Astrocyte (in vitro differentiated cells and primary cell): ENCODE measurements at regions not wholly inside any gene's neighbourhood (a gene's known extent, or its start where the extent isn't known, plus 50 kb on each side); places are given as distances from the start of the nearest gene placed in this dataset.

ENCODE experiments used
- DNase-seq: peaks from one replicate; pipeline ENCODE4 v3.0.0-alpha.2; 2010; ENCODE audit warnings: low read depth
- FAIRE-seq: peaks from 2 replicates; lab custom pipeline; 2011; peaks lifted over from hg19 to GRCh38; lab: Jason Lieb, UNC
- H2AFZ ChIP-seq: 2 replicates; pipeline ENCODE4 v1.6.0; 2012; ENCODE audit warnings: low read depth, low read length, inconsistent platforms
- H3K27ac ChIP-seq: 2 replicates; pipeline ENCODE4 v1.5.1; 2011; ENCODE audit warnings: low read depth, low read length, inconsistent platforms
- H3K27me3 ChIP-seq: 2 replicates; pipeline ENCODE4 v1.6.0; 2011; ENCODE audit warnings: low read length, inconsistent platforms; ENCODE audit not compliant: insufficient read depth
- H3K36me3 ChIP-seq: 2 replicates; pipeline ENCODE4 v1.5.1; 2011; ENCODE audit warnings: low read length, inconsistent platforms; ENCODE audit not compliant: insufficient read depth
- H3K4me1 ChIP-seq: 2 replicates; pipeline ENCODE4 v1.5.1; 2011; ENCODE audit warnings: low read length, inconsistent platforms; ENCODE audit not compliant: insufficient read depth
- H3K4me2 ChIP-seq: 2 replicates; pipeline ENCODE4 v1.6.0; 2012; ENCODE audit warnings: low read length, inconsistent platforms
- H3K4me3 ChIP-seq: 2 replicates; pipeline ENCODE4 v1.5.1; 2011; ENCODE audit warnings: low read depth, mild to moderate bottlenecking, low read length, inconsistent platforms; ENCODE audit not compliant: insufficient read depth
- H3K79me2 ChIP-seq: 2 replicates; pipeline ENCODE4 v1.6.0; 2012; ENCODE audit warnings: mild to moderate bottlenecking, low read length, inconsistent platforms; ENCODE audit not compliant: insufficient read depth
- H3K9ac ChIP-seq: 2 replicates; pipeline ENCODE4 v1.6.0; 2012; ENCODE audit warnings: mild to moderate bottlenecking, low read length, inconsistent platforms
- H3K9me3 ChIP-seq: 2 replicates; pipeline ENCODE4 v1.5.1; 2012; ENCODE audit warnings: low read depth, mild to moderate bottlenecking, low read length, inconsistent platforms; ENCODE audit not compliant: insufficient read depth
- H4K20me1 ChIP-seq: 2 replicates; pipeline ENCODE4 v1.6.0; 2012; ENCODE audit warnings: low read length, inconsistent platforms; ENCODE audit not compliant: insufficient read depth
- H3K27ac Mint-ChIP-seq: one replicate; pipeline ENCODE4 v1.8.0; 2021; ENCODE audit warnings: mild to moderate bottlenecking, mixed read lengths; ENCODE audit not compliant: unreplicated experiment
- H3K27me3 Mint-ChIP-seq: one replicate; pipeline ENCODE4 v1.8.0; 2021; ENCODE audit warnings: low read depth, mixed read lengths; ENCODE audit not compliant: unreplicated experiment
- H3K36me3 Mint-ChIP-seq: one replicate; pipeline ENCODE4 v1.8.0; 2021; ENCODE audit warnings: low read depth, mixed read lengths; ENCODE audit not compliant: unreplicated experiment
- H3K4me1 Mint-ChIP-seq: one replicate; pipeline ENCODE4 v1.8.0; 2021; ENCODE audit warnings: low read depth, mixed read lengths; ENCODE audit not compliant: unreplicated experiment
- H3K4me3 Mint-ChIP-seq: one replicate; pipeline ENCODE4 v1.8.0; 2021; ENCODE audit warnings: mild to moderate bottlenecking, moderate library complexity, mixed read lengths; ENCODE audit not compliant: unreplicated experiment
- H3K9me3 Mint-ChIP-seq: one replicate; pipeline ENCODE4 v1.8.0; 2021; ENCODE audit warnings: mild to moderate bottlenecking, mixed read lengths; ENCODE audit not compliant: unreplicated experiment
- EZH2 ChIP-seq: IDR thresholded peaks from 2 replicates; pipeline ENCODE4 v1.6.1; 2012; ENCODE audit warnings: mild to moderate bottlenecking, low read length, inconsistent platforms; ENCODE audit not compliant: insufficient read depth
- TF ChIP-seq, protein P1 (sequence below): IDR thresholded peaks from 2 replicates; pipeline ENCODE4 v1.5.1; 2011; ENCODE audit warnings: low read depth, mild to moderate bottlenecking, inconsistent platforms, low read length, moderate library complexity; ENCODE audit not compliant: insufficient read depth

DNA sequence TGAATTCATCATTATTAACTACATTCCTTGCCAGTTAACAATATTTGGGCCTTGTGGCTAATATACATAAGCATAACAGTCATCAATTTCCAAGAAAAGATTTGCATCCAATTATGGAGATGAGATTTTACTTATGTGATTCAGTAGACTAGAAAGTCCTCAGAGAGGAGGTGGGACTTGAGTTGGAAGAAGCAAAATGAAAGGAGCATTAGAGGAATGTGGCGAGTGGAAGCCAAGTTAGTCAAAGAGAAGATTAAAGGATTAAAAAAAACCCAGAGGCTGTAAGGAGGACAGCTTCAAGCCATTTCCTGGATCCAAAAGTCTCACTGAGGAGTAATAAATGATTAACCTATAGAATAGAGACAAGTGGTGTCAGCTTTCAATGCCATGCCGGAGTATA lies 1099.4 kb upstream of the IGFBP7 start:
- Histone ChIP-seq H3K27me3 (no peaks in the 10 kb centered on the region), H3K4me3 (no peak overlapping the region), H4K20me1 (no peaks in the 10 kb centered on the region), H3K4me1 (no peaks in the 10 kb centered on the region), H3K36me3 (no peaks in the 10 kb centered on the region), H2AFZ (no peak overlapping the region), H3K4me2 (no peak overlapping the region), H3K9ac (no peak overlapping the region), H3K27ac (no peak overlapping the region), H3K9me3 (peaks cover 4% of the 10 kb centered on the region), H3K79me2 (no peaks in the 10 kb centered on the region)
- FAIRE-seq, result no peak
- no peak for TF ChIP-seq EZH2
- TF ChIP-seq, protein P1, sequence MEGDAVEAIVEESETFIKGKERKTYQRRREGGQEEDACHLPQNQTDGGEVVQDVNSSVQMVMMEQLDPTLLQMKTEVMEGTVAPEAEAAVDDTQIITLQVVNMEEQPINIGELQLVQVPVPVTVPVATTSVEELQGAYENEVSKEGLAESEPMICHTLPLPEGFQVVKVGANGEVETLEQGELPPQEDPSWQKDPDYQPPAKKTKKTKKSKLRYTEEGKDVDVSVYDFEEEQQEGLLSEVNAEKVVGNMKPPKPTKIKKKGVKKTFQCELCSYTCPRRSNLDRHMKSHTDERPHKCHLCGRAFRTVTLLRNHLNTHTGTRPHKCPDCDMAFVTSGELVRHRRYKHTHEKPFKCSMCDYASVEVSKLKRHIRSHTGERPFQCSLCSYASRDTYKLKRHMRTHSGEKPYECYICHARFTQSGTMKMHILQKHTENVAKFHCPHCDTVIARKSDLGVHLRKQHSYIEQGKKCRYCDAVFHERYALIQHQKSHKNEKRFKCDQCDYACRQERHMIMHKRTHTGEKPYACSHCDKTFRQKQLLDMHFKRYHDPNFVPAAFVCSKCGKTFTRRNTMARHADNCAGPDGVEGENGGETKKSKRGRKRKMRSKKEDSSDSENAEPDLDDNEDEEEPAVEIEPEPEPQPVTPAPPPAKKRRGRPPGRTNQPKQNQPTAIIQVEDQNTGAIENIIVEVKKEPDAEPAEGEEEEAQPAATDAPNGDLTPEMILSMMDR, result no peak
- H3K9me3 Mint-ChIP-seq, result no peaks in the 10 kb centered on the region
- peaks cover 4% of the 10 kb centered on the region for H3K4me1 Mint-ChIP-seq
- H3K36me3 Mint-ChIP-seq, result no peaks in the 10 kb centered on the region
- H3K27me3 Mint-ChIP-seq, result no peaks in the 10 kb centered on the region
- no peak for DNase-seq
- H3K4me3 Mint-ChIP-seq, result no peak overlapping the region
- H3K27ac Mint-ChIP-seq, result no peak overlapping the region

DNA sequence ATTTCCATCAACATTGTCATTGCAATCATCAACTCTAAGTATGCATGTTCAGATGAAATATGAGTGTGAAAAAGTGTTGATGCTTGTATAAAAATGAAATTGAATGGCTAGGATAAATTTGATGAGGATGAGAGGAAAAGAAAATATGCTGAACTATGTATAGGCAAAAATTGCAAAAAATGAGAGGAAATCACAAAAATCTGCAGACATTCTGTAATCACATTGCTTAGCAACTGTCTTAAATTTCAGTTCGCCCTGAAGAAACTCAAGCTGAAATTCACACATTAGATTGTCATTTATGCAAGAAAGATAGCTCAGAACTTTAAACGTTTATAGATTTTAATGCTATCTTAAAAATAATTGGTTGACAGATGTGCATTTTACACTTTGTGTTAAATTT lies 1098.8 kb upstream of the IGFBP7 start:
- Histone ChIP-seq H3K9ac (no peak overlapping the region), H3K27ac (no peak overlapping the region), H3K36me3 (no peaks in the 10 kb centered on the region), H4K20me1 (no peaks in the 10 kb centered on the region), H3K4me2 (no peak overlapping the region), H3K27me3 (no peaks in the 10 kb centered on the region), H3K4me3 (no peak overlapping the region), H3K9me3 (peaks cover 4% of the 10 kb centered on the region), H3K79me2 (no peaks in the 10 kb centered on the region), H2AFZ (no peak overlapping the region), H3K4me1 (no peaks in the 10 kb centered on the region)
- DNase-seq (no peak), FAIRE-seq (no peak)
- Mint-ChIP-seq H3K27me3 (no peaks in the 10 kb centered on the region), H3K4me3 (no peak overlapping the region), H3K36me3 (no peaks in the 10 kb centered on the region), H3K27ac (no peak overlapping the region), H3K9me3 (no peaks in the 10 kb centered on the region), H3K4me1 (peaks cover 4% of the 10 kb centered on the region)
- TF ChIP-seq EZH2, result no peak
- TF ChIP-seq, protein P1, result no peak

DNA sequence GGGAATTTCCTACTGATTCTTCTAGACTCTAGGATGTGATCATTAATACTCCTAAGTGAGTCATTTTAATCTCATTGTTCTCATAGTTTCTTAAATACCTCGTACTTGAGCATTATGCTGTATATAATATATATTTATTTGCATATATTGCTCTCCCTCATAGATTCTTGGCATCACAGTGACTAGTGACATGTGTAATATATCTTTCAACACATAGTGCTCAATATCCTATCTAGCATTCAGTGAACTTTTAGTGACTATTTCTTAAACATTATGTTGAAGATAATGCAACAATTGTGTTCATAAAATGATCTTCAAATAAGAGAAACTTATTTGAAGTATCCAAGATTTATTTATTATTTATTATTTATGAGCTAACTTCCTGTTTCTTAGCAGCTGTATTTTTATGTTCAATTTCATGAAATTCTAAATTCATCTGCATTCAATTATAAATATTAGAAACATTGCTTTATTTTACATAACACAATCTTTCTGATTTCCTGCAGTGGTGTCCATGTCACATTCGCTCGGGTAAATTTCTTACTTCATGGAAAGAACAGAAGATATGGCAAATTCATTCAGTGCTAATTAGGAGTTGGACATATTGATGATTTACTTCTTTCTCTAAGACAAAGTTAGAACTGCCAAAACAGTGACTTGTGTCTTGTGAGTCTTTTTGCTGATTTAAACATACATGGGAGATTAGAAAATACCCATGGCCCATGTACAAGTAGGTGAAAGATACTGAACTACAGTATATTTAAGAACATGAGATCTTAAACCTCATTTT lies 1095.5 kb upstream of the IGFBP7 start:
- Histone ChIP-seq H3K9ac (no peak overlapping the region), H3K4me2 (no peak overlapping the region), H3K4me1 (no peaks in the 10 kb centered on the region), H3K9me3 (peaks cover 4% of the 10 kb centered on the region), H3K79me2 (no peaks in the 10 kb centered on the region), H3K27me3 (no peaks in the 10 kb centered on the region), H2AFZ (no peak overlapping the region), H4K20me1 (no peaks in the 10 kb centered on the region), H3K36me3 (no peaks in the 10 kb centered on the region), H3K27ac (no peak overlapping the region), H3K4me3 (no peak overlapping the region)
- Mint-ChIP-seq H3K36me3 (no peaks in the 10 kb centered on the region), H3K9me3 (no peaks in the 10 kb centered on the region), H3K27me3 (no peaks in the 10 kb centered on the region), H3K4me1 (no peaks in the 10 kb centered on the region), H3K27ac (no peak overlapping the region), H3K4me3 (no peak overlapping the region)
- TF ChIP-seq EZH2, result no peak
- TF ChIP-seq, protein P1, result no peak
- FAIRE-seq, result no peak
- DNase-seq, result no peak
